ENCODE measurements at regions not wholly inside any gene's neighbourhood (a gene's known extent, or its start where the extent isn't known, plus 50 kb on each side); places are given as distances from the start of the nearest gene placed in this dataset.

DNA sequence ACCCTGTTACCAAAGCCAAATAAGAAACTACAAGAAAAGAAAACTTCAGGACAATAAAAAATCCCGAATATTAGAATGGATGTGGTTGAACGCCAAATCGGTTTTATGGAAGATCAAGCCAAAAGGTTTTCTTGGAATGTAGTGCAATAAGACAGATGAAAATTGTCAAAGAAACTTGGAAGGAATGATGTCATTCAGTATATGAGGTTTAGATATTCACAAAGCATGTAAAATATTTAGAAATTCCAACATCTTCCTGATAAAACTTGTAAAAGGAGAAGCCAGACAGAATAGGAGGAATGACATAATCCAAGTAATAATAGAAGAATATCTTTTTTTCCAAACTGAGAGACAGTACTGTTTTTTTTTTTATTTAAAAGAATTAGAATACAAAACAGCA lies 130.3 kb upstream of the ZPLD1 start:
- Histone ChIP-seq H2AFZ (ENCODE audit: insufficient read depth, low read depth, low read length, poor library complexity, severe bottlenecking) (no peak overlapping the region), H3K4me1 (ENCODE audit: control insufficient read depth in 2 of 2, insufficient read depth in 2 of 2, low read length in 2 of 2) (no peaks in the 10 kb centered on the region), H4K20me1 (ENCODE audit: control insufficient read depth, insufficient read depth, low read length, poor library complexity, severe bottlenecking) (no peaks in the 10 kb centered on the region), H3K9ac (ENCODE audit: low read length) (no peak overlapping the region), H3K4me2 (replicated peaks; ENCODE audit: low read depth, low read length, poor library complexity, severe bottlenecking) (no peak overlapping the region), H3K36me3 (replicated peaks in 1 of 2; ENCODE audit: control extremely low read depth in 1 of 2, control insufficient read depth in 1 of 2, extremely low read depth in 1 of 2, insufficient read depth in 2 of 2, low read length in 1 of 2) (no peaks in the 10 kb centered on the region), H3K27me3 (replicated peaks in 1 of 4; ENCODE audit: control extremely low read depth in 1 of 4, control insufficient read depth in 3 of 4, insufficient read depth in 4 of 4, low read length in 3 of 4) (no peaks in the 10 kb centered on the region), H3K4me3 (ENCODE audit: control extremely low read depth in 1 of 5, extremely low read depth in 1 of 5, insufficient read depth in 1 of 5, low read depth in 2 of 5, low read length in 4 of 5) (no peak overlapping the region), H3K9me3 (ENCODE audit: control extremely low read depth in 1 of 3, control insufficient read depth in 2 of 3, insufficient read depth in 1 of 3, low read length in 2 of 3) (no peaks in the 10 kb centered on the region), H3K27ac (ENCODE audit: low read length in 2 of 2) (no peak overlapping the region), H3K79me2 (ENCODE audit: control insufficient read depth, insufficient read depth, low read length) (no peaks in the 10 kb centered on the region)
- H3K4me1 Mint-ChIP-seq = no peaks in the 10 kb centered on the region
- intact Hi-C loops (cut with micrococcal nuclease) = no loop called here
- WGBS (ENCODE audit: insufficient coverage) = no CpG with 5 or more reads among the region's 3 CpGs
- no peak for DNase-seq
- no peak overlapping the region for H3K27ac Mint-ChIP-seq
- no peak for TF ChIP-seq EZH2 (IDR thresholded peaks at IDR 0.05; ENCODE audit: borderline replicate concordance, insufficient read depth, low read depth, low read length, poor library complexity, severe bottlenecking)
- TF ChIP-seq, protein P1, sequence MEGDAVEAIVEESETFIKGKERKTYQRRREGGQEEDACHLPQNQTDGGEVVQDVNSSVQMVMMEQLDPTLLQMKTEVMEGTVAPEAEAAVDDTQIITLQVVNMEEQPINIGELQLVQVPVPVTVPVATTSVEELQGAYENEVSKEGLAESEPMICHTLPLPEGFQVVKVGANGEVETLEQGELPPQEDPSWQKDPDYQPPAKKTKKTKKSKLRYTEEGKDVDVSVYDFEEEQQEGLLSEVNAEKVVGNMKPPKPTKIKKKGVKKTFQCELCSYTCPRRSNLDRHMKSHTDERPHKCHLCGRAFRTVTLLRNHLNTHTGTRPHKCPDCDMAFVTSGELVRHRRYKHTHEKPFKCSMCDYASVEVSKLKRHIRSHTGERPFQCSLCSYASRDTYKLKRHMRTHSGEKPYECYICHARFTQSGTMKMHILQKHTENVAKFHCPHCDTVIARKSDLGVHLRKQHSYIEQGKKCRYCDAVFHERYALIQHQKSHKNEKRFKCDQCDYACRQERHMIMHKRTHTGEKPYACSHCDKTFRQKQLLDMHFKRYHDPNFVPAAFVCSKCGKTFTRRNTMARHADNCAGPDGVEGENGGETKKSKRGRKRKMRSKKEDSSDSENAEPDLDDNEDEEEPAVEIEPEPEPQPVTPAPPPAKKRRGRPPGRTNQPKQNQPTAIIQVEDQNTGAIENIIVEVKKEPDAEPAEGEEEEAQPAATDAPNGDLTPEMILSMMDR (IDR thresholded peaks at IDR 0.05) = no peak
- H3K4me3 Mint-ChIP-seq = no peak overlapping the region
- no peak for ATAC-seq (ENCODE audit: low read depth)
- ChIA-PET CTCF (no interaction called here), POLR2A (no interaction called here)
- H3K9me3 Mint-ChIP-seq (ENCODE audit: insufficient read depth) = no peaks in the 10 kb centered on the region
- peaks cover 29% of the 10 kb centered on the region for H3K27me3 Mint-ChIP-seq

DNA sequence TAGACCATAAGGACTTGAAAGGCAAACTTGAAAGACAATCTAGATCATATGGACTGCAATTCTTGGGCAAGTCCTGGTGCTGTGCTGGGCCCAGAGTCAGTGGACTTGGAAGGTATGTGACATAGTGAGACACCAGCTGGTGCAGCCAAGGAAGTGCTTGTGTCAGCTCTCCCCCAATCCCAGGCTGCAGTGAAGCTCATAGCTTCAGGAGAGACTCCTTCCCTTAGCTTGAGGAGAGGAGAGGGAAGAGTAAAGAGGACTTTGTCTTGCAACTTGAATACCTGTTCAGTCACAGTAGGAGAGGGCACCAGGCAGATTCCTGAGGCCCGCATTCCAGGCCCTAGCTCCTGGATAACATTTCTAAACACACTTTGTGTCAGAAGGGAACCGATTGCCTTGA lies 127.4 kb upstream of the ZPLD1 start:
- Histone ChIP-seq H3K4me3 (ENCODE audit: control extremely low read depth in 1 of 5, extremely low read depth in 1 of 5, insufficient read depth in 1 of 5, low read depth in 2 of 5, low read length in 4 of 5) (no peak overlapping the region), H3K9ac (ENCODE audit: low read length) (no peak overlapping the region), H3K27ac (ENCODE audit: low read length in 2 of 2) (no peak overlapping the region), H3K79me2 (ENCODE audit: control insufficient read depth, insufficient read depth, low read length) (no peaks in the 10 kb centered on the region), H4K20me1 (ENCODE audit: control insufficient read depth, insufficient read depth, low read length, poor library complexity, severe bottlenecking) (no peaks in the 10 kb centered on the region), H3K36me3 (replicated peaks in 1 of 2; ENCODE audit: control extremely low read depth in 1 of 2, control insufficient read depth in 1 of 2, extremely low read depth in 1 of 2, insufficient read depth in 2 of 2, low read length in 1 of 2) (no peaks in the 10 kb centered on the region), H3K9me3 (ENCODE audit: control extremely low read depth in 1 of 3, control insufficient read depth in 2 of 3, insufficient read depth in 1 of 3, low read length in 2 of 3) (no peaks in the 10 kb centered on the region), H3K4me1 (ENCODE audit: control insufficient read depth in 2 of 2, insufficient read depth in 2 of 2, low read length in 2 of 2) (no peaks in the 10 kb centered on the region), H3K4me2 (replicated peaks; ENCODE audit: low read depth, low read length, poor library complexity, severe bottlenecking) (no peak overlapping the region), H2AFZ (ENCODE audit: insufficient read depth, low read depth, low read length, poor library complexity, severe bottlenecking) (no peak overlapping the region), H3K27me3 (replicated peaks in 1 of 4; ENCODE audit: control extremely low read depth in 1 of 4, control insufficient read depth in 3 of 4, insufficient read depth in 4 of 4, low read length in 3 of 4) (no peaks in the 10 kb centered on the region)
- whole genome bisulfite sequencing (ENCODE audit: insufficient coverage) = 100% methylated on average over 1 of the region's 2 CpGs
- no peak for DNase-seq
- TF ChIP-seq, protein P1 (IDR thresholded peaks at IDR 0.05) = no peak
- no peak for TF ChIP-seq EZH2 (IDR thresholded peaks at IDR 0.05; ENCODE audit: borderline replicate concordance, insufficient read depth, low read depth, low read length, poor library complexity, severe bottlenecking)
- H3K27ac Mint-ChIP-seq = no peak overlapping the region
- H3K27me3 Mint-ChIP-seq = peaks cover 25% of the 10 kb centered on the region
- ChIA-PET POLR2A (no interaction called here), CTCF (no interaction called here)
- intact Hi-C loops (cut with micrococcal nuclease) = no loop called here
- ATAC-seq (ENCODE audit: low read depth) = no peak
- H3K4me3 Mint-ChIP-seq = no peak overlapping the region
- H3K4me1 Mint-ChIP-seq = no peaks in the 10 kb centered on the region
- H3K9me3 Mint-ChIP-seq (ENCODE audit: insufficient read depth) = no peaks in the 10 kb centered on the region

Data from B cell (primary cell).